Esophagus muscularis mucosa (tissue), 4 donors: ENCODE measurements at regions not wholly inside any gene's neighbourhood (a gene's known extent, or its start where the extent isn't known, plus 50 kb on each side); places are given as distances from the start of the nearest gene placed in this dataset.

Experiments used
- DNase-seq: peaks from one replicate; pipeline ENCODE4 v3.0.0-alpha.2; 2017; ENCODE audit errors: extremely low spot score
- H3K27ac ChIP-seq, 4 donors: fragments of 200-600 bp; sonication (generic); replicated peaks in 1 of 4; 1 replicate in 3 of 4; 2 replicates in 1 of 4; pipeline ENCODE4 v1.5.1; 2016 to 2019; ENCODE audit warnings: mild to moderate bottlenecking in 1 of 4
- H3K27me3 ChIP-seq, 4 donors: fragments of 200-600 bp; sonication (generic); one replicate each; pipeline versions ENCODE4 v1.5.1 to v1.6.0; 2016 to 2019
- H3K36me3 ChIP-seq, 4 donors: fragments of 200-600 bp; sonication (generic); one replicate each; pipeline ENCODE4 v1.5.1; 2016 to 2019
- H3K4me1 ChIP-seq, 4 donors: fragments of 200-600 bp; sonication (generic); one replicate each; pipeline ENCODE4 v1.5.1; 2016 to 2019
- H3K4me3 ChIP-seq, 4 donors: fragments of 200-600 bp; sonication (generic); 1 replicate in 2 of 4; 2 replicates in 2 of 4; pipeline ENCODE4 v1.5.1; 2016 to 2019; ENCODE audit warnings: mild to moderate bottlenecking in 4 of 4, moderate library complexity in 1 of 4
- H3K9me3 ChIP-seq, 4 donors: fragments of 200-600 bp; sonication (generic); 1 replicate in 3 of 4; 2 replicates in 1 of 4; pipeline ENCODE4 v1.5.1; 2016 to 2019
- CTCF ChIP-seq, 3 experiments: fragments of 200-600 bp in 2 of 3; fragments of 450-650 bp in 1 of 3; sonication (generic) in 2 of 3; IDR thresholded peaks; one replicate each; pipeline ENCODE4 v1.5.1; 2017 to 2019; ENCODE audit warnings: antibody characterized with exemption in 3 of 3, mild to moderate bottlenecking in 2 of 3, moderate library complexity in 1 of 3
- EP300 ChIP-seq: sonication (generic); formaldehyde crosslinking; IDR thresholded peaks from one replicate; pipeline ENCODE4 v1.6.1; 2017; ENCODE audit warnings: antibody characterized with exemption
- POLR2A ChIP-seq: fragments of 450-650 bp; IDR thresholded peaks from one replicate; pipeline ENCODE4 v1.6.1; 2017; ENCODE audit warnings: antibody characterized with exemption, moderate library complexity, mild to moderate bottlenecking, low read depth
- POLR2AphosphoS5 ChIP-seq, 2 donors: sonication (generic); formaldehyde crosslinking; IDR thresholded peaks; one replicate each; pipeline ENCODE4 v1.6.1; 2017; ENCODE audit warnings: antibody characterized with exemption in 2 of 2
- WGBS: methylation state at CpG from one replicate; pipeline ENCODE4 v1.1.5; 2018; 5-methylcytosine and 5-hydroxymethylcytosine counted together
- intact Hi-C: fragments of 100-400 bp; cut with DNase I; formaldehyde crosslinking; loops from one replicate; pipeline ENCODE4 v1.15.1; 2023

- no peaks in the 10 kb centered on the region for H3K4me1 ChIP-seq
- WGBS = 56% methylated on average over 3 of the region's 3 CpGs
- H3K9me3 ChIP-seq = no peaks in the 10 kb centered on the region
- TF ChIP-seq EP300 = no peak
- TF ChIP-seq CTCF (IDR thresholded peaks at IDR 0.05) = no peak
- TF ChIP-seq POLR2AphosphoS5 (IDR thresholded peaks at IDR 0.05) = no peak
- TF ChIP-seq POLR2A = no peak
- H3K27ac ChIP-seq = no peak overlapping the region
- H3K36me3 ChIP-seq = no peaks in the 10 kb centered on the region
- intact Hi-C loops = no loop called here
- H3K27me3 ChIP-seq = no peaks in the 10 kb centered on the region
- H3K4me3 ChIP-seq = no peak overlapping the region
- no peak for DNase-seq
Observed at GRCh38 chr9:90245661-90246060, 397.0 kb downstream of the DIRAS2 start.

GRCh38 chr9:90249094-90249493, 393.5 kb downstream of the DIRAS2 start:
- Histone ChIP-seq H3K4me1 (no peaks in the 10 kb centered on the region), H3K27ac (no peak overlapping the region), H3K36me3 (no peaks in the 10 kb centered on the region), H3K9me3 (peaks cover 0 to 3% (median 0%) of the 10 kb centered on the region in 4 donors), H3K4me3 (no peak overlapping the region), H3K27me3 (no peaks in the 10 kb centered on the region)
- DNase-seq = no peak
- TF ChIP-seq EP300 (no peak), CTCF (IDR thresholded peaks at IDR 0.05) (no peak), POLR2A (no peak), POLR2AphosphoS5 (IDR thresholded peaks at IDR 0.05) (no peak)
- intact Hi-C loops = no loop called here

- intact Hi-C loops = no loop called here
- no peaks in the 10 kb centered on the region for H3K4me1 ChIP-seq
- TF ChIP-seq POLR2A (no peak), CTCF (IDR thresholded peaks at IDR 0.05) (no peak), POLR2AphosphoS5 (IDR thresholded peaks at IDR 0.05) (no peak), EP300 (no peak)
Observed at GRCh38 chr9:90251316-90251715, 391.3 kb downstream of the DIRAS2 start.

DNA sequence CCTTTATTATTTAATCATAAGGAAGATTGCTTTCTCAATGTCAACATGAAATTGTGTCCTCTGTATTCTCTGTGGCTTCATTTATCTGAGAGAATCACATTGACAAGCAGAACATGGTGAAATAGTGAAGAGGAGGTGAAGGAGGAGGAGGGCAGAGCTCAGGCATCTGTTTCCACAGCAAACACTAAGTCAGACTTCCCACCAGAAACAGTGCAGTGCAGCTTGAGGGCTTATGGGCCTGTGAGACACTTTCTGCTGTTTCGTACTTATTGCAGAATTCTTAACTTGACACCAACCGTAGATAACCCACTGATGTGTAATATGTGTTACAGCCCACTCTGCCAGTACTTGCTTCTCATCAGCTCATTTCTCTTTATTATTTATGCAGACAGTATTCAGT, 386.3 kb downstream of the DIRAS2 start:
- intact Hi-C loops = no loop called here
- DNase-seq = no peak
- 45% methylated on average over 2 of the region's 2 CpGs for WGBS
- Histone ChIP-seq H3K27me3 (no peaks in the 10 kb centered on the region), H3K4me3 (no peak overlapping the region), H3K27ac (no peak overlapping the region), H3K36me3 (no peaks in the 10 kb centered on the region), H3K4me1 (no peaks in the 10 kb centered on the region), H3K9me3 (peaks cover 0 to 13% (median 4%) of the 10 kb centered on the region in 4 donors)
- no peak for TF ChIP-seq POLR2A
- TF ChIP-seq POLR2AphosphoS5 (IDR thresholded peaks at IDR 0.05) = no peak
- TF ChIP-seq CTCF (IDR thresholded peaks at IDR 0.05) = no peak
- no peak for TF ChIP-seq EP300

More at GRCh38 chr9:90251316-90251715, 391.3 kb downstream of the DIRAS2 start:
- DNase-seq = no peak
- H3K36me3 ChIP-seq = no peaks in the 10 kb centered on the region
- no peak overlapping the region for H3K4me3 ChIP-seq
- H3K9me3 ChIP-seq = peaks cover 0 to 3% (median 0%) of the 10 kb centered on the region in 4 donors
- no peak overlapping the region for H3K27ac ChIP-seq
- H3K27me3 ChIP-seq = no peaks in the 10 kb centered on the region
